ENCODE measurements at regions not wholly inside any gene's neighbourhood (a gene's known extent, or its start where the extent isn't known, plus 50 kb on each side); places are given as distances from the start of the nearest gene placed in this dataset.

DNA sequence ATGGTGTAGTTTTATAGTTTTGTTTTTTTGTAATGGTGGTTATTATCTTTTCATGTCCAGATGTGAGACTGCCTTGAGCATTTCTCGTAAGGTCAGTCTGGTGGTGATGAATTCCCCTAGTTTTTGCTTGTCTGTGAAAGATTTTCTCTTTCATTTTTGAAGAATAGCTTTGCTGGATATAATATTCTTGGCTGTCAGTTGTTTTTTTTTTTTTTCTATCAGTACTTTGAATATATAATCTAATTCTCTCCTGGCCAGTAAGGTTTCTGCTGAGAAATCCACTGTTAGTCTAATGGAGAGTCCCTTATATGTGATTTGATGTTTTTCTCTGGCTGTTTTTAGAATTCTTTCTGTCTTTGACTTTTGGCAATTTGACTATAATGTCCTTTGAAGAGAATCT is 106.9 kb downstream of the CARTPT start:
- no peak for DNase-seq

DNA sequence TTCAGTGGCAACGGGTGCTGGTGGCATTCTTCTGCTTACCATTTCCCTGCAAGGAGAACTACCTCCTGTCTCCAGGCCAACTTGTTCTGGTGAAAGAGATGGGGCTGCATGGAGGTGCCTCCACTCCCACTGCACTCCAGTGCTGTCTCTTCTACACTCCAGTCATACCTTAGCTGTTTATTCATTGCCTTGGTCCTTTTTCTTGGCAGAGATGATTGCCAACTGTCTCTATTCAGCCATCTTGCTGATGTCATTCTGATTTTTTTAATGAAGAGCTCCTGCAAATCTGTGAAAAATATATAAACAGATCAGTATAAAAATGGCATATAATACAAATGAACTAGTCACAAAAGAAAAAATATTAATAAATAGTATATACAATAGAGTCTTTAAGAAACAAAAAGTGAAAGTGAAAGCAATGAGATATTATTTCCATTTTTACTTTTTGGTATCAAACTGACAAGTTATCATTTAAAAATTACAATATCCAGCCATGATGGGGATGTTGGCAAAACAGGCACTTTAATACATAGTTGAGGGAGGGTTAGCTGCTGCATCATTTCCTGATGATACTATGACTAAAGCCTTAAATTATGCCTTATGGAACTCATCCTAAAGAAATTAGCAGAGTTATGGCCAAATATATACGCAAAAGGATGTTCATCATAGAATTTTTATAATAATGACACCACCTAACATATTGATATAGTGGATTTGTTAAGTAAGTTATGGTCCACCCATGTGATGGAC is 109.4 kb downstream of the CARTPT start:
- DNase-seq: no peak

DNA sequence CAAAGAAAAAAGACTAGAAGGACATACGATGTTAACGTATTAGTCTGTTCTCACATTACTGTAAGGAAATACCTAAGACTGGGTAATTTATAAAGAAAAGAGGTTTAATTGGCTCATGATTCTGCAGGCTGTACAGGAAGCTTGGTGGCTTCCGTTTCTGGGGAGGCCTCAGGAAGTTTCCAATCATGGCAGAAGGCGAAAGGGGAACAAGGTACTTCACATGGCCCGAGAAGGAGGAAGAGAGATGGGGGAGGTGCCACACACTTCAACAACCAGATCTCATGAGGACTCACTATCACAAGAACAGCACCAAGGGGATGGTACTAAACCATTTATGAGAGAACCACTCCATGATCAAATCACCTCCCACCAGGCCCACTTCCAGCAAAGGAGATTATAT is 110.1 kb downstream of the CARTPT start:
- no peak for DNase-seq

DNA sequence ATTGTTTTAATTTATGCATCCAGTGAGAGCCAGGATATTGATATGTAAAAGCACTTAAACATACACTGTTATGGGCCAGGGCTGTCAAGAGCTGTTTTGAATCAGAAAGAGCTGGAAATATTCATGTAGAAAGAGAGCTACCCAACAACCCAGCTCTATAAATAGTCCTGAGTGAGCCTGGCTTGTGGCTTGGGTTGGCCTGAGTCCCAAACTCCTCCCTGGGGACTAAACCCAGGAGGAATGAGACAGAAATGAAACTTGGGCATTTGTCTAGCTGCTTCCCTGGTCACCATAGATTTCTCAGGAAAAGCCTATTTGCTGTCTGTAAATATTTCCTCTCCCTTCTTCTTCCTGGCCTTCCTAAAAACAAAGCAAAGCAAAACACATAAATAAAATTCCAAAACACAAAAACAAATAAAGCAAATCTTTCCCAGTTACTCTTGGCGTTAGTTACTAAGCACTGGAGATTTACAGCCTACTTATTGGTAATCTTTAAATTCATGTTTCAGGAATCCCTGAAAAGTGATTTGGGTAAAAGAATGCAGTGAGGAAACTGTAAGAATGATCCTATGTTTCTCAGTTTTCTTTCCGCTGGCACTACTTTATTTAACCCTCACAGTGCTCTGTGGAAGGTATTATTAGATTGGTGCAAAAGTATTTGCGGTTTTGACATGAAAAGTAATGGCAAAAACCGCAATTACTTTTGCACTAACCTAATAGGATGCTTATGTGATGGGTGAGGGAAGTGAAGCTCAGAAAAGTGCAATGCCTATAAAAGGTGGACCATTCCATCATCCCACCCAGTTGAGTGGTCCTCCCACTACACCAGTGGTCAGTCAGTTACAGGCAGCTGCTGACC is 111.8 kb downstream of the CARTPT start:
- no peak for DNase-seq

DNA sequence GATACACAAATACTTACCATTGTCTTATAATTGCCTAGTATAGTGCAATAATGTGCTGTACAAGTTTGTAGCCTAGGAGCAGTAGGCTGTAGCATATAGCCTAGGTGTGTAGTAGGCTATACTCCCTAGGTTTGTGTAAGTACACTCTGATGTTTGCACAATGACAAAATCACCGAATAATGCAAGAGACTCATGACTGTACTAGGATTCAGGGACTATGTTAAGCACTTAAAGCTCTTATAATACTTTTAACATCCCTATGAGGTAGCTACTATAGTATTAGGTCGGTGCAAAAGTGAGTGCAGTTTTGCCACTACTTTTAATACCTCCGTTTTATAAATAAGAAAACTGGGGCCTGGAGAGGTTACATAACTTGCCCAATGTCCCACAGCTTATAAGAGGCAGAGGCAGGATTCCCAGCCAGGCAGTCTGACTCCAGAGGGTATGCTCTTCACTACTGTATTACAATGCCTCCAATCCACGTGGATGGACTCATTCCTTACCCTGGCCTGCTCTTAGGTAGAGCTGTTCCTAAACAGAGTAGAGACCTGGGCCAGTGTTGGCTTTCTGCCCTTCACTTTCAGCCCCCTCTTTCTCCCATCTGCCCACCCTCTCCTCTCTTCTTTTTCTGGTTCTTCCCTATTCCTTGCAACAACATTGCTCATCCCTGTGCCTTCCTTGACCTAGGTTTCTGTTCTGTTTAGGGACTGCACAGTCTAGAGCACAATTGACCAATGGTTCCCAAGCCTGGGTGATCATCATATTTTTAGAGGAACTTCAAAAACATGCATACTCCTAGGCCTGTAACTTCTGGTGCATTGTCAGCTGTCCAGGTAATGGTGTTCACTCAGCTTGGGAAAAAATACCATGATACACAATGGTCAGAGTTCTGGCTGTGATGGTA is 114.0 kb downstream of the CARTPT start:
- DNase-seq: no peak

DNA sequence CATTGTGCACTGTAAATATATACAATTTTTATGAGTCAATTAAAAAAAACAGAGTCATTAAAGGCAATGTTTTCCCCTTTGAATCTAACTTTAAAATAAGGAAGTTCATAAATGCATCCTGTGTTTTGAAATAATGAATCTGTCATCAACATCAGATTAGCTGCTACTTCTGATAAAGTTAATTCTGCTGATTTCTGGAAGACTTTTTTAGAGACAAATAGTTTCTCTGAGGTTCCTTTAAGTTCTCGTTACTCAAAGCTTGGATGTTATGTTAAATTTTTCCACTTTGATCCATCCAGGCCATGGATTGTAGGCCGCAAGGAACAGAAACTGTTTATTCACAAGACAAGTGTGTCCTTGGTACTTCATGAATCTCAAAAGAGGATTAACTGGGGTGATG is 115.5 kb downstream of the CARTPT start:
- DNase-seq: no peak

DNA sequence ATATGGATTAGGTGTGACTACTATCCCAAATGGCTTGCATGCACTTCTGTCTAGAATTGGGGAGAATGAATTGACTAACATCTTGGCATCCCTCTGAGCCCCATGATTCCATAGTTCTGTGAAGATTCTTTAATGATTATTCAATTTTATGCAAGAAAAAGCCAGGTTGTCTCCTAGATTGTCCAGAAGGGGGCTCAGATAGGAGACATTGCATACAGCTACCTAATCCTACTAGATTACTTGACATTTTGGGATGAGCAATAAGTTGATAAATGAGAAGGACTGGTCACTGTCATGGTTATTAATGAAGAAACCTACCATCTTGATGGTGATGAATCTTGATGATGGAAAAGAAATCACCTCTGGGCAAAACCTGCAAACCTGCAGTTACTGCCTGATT is 117.0 kb downstream of the CARTPT start:
- no peak for DNase-seq

DNA sequence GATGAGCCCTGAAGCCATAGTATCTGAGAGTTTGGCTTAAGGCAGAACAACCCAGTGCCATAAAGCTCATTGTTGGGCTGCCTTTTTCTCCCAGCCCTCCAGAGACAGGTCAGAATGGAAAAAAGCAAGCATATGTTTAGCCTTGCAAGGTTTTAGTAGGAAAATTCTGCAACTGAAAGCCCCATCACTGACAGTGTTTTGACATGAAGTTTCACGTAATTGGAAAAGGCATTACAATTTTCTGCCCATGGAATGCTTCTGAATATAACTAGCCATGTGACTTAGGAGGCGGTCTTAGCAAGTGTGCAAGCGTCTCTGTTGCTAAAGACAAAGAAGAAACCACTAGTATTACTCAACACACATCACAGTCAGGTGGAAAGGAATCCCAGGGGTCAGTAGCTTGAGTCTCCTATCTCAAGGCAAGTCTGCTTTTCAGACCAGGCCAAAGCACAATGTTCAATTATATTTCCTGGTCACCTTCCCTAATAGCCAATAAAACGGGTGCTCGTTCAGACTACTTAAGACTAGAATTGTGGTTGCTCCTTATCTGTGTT is 117.6 kb downstream of the CARTPT start:
- DNase-seq: no peak

DNA sequence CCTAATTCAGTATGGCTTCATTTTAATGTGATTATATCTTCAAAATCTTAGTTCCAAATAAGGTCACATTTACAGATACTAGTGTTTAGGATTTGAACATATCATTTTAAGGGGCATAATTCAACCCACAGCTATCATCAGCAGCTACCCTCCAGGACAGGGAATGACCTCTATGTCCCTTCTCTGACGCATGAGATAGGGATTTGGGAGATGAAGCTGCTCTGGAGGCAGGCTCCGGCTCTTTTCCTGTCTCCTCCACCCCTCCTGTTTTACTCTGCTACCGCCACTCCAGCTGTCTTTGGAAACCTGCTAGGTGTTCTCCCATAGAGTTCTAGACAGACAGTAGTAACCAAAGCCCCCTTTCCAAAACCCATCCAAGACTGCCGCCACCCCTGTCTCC is 119.2 kb downstream of the CARTPT start:
- no peak for DNase-seq

DNA sequence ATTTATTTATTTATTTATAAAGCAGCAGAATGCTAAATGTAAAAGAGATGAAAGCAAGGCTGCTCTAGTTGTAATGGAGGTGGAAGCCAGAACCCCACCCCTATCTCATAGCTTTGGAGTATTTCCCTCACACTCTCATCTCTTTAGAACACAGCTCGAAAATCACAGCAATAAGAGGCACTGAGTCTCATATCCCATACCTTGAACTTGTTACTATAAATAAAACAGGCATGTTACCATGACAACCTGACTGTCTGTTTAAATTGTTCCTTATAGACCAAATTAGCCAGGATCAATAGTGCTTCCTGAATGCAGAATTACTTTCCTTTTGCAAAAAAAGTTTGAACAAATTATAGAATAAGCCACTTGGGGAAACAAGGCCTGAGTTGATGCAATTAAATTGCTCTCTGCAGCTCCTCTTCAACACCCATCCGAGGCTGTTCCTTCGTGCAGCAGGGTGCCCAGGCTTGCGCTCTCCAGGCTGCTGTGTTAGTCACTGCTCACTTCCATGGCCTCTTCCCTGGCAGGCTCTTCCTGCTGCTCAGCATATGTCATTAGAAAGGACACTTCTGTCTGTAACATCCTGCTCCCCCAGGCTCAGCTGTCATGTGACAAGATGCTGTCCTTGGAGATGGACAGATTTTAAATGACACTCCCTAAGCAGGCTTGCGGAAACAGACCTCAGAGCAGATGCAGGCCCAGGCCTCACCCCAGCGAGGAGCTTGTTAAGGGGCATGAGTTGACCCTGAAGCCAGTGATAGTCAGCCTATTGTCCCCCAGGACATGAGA is 120.2 kb downstream of the CARTPT start:
- no peak for DNase-seq

DNA sequence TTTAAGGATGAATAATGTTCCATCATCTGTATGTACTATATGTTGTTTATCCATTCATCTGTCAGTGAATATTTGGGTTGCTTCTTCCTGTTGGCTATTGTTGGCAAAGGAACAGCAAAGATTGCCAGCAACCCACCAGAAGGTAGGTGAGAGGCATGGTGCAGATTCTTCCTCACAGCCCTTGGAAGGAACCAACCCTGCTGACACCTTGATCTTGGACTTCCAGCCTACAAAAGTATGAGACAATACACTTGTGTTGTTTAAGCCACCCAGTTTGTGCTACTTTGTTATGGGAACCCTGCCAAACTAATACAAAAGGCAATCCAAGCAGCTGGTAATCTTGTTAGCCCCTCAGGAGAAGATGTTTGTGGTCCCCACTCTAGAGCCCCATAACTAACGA is 122.0 kb downstream of the CARTPT start:
- DNase-seq: no peak

DNA sequence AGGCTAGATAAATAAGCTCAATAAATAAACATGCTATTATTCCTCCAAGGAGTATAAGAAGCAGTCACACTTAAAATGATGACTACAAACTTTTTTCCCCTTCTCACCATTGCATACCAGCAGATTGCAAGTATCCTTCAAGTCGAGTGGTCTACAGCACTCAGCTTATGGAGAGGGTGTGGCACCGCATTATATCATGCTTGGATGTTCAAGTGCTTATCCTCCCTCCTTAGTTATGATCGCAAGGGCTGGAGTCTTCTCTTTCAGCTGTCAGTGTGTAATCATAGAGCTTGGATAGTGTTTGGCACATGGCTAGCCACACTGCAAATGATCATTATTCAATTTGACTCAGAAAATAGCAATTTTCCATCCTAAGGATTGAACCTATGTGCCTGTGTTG is 124.0 kb downstream of the CARTPT start:
- no peak for DNase-seq

DNA sequence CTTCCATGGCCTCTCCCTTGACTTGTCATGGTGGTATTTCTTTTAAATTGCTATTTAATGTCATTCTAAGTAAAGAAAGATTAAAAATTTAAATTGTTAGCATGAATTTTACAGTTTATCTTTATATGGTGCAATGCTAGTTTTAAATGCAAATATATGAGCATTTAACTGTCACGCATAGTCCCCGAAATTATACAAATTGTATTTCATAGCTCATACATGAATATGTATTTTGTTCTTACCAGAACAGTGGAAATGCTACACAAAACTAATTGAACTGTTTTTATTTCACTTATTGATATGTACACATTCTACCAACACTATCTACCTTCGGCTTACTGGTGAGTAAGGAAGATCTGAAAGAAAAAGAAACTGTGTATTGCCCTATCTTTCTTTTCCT is 125.8 kb downstream of the CARTPT start:
- DNase-seq: no peak

DNA sequence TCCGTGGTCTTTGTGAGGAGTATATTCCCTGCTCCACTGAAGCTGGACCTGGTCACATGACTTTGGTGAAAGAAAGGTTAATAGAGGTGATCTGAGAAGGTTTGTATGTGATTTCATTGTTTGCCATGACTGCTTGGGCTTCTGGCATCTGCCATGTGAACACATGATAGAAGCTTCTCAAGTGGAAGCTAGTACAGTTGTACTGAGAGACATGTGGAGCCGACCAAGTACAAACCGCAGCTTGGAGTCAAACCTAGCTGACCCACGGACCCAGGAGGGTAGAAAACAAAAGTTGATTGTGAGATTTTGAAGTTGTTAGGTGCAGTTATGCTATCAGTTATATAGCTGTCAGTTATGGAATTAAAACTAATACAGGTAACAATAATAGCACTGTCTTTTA is 140.4 kb downstream of the CARTPT start:
- DNase-seq: no peak

DNA sequence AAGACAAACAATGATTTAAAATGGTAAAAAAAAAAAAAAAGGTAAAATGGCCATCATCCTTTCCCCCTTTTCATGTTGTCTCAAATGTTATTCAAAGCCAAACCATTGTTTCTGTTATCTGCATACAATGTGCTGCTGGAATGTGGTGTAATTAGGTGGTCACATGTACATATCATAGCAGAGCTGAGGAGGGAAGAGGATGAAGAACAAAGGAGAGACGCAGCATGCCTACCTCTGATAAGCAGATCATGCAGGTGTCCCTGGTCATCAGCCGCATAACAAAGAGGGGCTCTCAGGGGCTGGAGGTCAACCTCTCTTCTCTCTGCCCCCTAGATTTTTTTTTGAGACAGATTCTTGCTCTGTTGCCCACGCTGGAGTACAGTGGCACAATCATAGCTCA is 141.0 kb downstream of the CARTPT start:
- no peak for DNase-seq

DNA sequence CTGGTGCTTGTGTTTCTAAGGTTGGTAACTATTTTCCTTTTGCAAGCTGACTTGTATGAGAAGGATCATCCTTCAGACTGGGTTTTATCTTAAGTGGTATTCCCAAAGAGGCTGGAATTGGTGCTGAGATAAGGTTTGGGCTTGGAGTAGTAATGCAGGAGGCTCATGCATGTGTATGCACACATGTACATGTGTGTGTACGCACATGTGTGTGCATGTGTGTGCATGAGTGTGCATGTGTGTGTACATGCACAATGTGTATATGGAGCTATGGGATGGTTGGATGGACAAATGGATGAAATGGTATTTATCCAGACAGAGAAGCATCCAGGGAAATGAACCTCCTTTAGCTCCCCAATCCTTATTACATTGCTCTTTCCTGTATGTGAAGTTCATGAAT is 142.6 kb downstream of the CARTPT start:
- no peak for DNase-seq

DNA sequence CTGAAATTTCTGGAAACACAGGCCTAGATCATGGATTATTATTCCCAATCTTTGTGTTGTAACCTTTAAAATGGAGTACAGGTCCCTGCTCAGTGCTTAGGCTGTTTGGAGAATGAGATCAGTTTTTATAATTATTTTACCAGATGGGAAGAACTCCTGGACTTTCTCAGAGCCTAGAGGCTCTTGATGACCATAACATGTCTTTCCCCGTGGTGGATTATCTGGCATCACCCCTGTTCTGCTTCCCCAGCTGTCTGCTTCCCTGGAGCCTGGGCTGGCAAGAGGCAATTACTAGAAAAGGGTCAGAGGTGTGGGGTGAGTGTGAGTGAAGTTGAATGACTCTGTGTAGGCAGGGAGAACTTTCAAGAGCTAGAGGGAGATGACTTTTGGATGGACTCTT is 143.0 kb downstream of the CARTPT start:
- no peak for DNase-seq

DNA sequence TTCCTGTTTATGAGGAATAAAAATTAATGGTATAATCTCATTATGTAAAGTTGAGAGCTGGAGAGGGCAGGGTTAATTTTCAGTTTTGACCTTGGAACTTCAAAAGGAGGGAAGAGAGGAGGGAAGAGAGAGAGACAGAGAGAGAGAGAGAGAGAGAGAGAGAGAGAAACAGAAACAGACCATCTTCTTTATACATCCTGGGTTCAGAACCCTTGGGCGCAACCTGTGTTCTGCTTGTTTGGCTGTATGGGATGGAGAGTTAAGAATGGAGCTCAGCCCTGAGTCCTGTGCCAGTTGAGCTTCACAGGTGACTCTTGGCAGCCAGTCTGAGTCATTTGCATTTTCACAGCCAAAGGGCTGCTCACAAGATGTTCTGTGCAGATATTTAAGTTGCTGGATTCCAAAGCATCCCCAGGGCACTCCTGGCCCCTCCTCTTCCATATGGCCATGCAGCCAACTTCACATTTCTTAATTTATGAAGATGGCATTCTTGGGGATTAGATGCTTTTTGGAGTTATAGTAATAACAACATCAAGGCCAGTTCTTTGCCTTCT is 143.5 kb downstream of the CARTPT start:
- DNase-seq: no peak

DNA sequence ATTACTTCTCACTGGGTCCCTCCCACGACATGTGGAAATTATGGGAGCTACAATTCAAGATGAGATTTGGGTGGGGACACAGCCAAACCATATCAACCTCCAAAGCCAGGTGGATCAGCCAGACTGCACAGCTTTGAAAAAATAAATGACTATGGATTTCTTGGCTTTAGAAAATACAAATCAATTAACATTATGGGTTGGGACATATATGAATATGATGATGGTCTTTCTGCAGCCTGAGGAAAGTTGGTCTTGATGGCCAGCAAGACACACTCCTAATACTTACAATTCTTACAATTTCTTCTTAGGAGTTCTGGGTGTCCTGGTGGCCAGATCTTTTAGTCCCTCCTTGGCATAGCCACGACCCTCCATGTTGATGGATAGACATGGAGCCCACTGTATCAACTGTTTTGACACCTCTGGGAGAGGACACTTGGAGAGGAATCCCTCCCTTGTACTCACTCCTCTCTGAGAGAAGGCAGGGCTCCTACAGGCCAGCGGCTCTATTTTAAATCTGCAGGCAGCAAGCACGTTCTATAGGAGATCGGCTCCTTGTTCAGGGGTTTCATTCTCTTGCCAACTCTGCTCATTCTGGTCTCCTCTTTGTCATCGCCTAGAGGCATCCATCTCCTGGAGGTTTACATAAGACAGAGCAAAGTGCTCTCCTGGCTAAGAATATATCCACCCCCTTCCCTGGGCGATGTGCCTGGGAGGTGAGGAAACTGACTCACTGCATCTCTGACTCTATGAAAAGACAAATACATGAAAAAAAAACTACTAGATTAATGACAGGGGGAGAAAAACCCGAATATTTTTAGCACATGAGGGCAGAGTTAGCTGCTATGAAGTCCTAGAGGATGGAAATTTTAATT is 145.9 kb downstream of the CARTPT start:
- DNase-seq: no peak

DNA sequence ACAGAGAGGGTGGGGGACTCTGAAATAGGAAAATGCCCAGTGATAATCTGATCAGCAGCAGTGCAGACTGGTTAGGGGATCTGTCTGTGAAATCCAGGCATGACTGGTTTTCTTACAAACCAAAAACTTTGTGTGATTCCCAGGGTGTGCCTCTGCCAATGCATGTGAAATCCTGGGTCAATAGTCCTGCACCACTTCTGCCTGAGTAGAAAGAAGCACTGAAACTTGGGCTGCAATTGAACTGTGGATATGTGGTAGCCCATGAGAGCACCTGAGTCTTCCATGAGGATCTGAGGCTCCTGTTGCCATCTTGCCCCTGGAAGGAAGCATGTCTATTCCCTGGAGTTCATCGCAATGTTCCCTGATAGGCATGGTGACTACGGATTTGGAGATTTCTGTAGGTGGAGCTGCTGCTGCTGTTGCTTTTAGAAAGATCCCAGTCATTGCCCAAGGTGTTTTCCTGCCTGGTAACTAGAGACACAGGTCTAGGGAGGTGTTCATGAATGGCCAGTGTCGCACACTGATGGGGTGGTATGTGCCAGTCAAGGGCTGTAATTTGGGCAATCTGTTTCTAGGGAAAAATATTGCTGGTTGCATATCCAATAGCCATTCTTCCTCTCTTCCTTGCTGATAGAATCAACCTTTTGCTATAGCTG is 146.7 kb downstream of the CARTPT start:
- DNase-seq: no peak
